ACC112 (cell line): ENCODE measurements at regions not wholly inside any gene's neighbourhood (a gene's known extent, or its start where the extent isn't known, plus 50 kb on each side); places are given as distances from the start of the nearest gene placed in this dataset.
A peak's percentile ranks its signal among the peaks of the same experiment; 100 is the strongest.

ENCODE experiments used
- H2AFZ ChIP-seq: fragments of 200-600 bp; sonication (generic); one replicate; pipeline ENCODE4 v1.6.0; 2017; ENCODE audit warnings: antibody characterized with exemption, low read length; ENCODE audit not compliant: unreplicated experiment
- H3K27ac ChIP-seq: fragments of 200-600 bp; sonication (generic); 2 replicates; pipeline ENCODE4 v1.5.1; 2014; ENCODE audit warnings: low read depth, mild to moderate bottlenecking, antibody characterized with exemption, low read length, moderate library complexity
- H3K27me3 ChIP-seq: fragments of 200-600 bp; sonication (generic); 2 replicates; pipeline ENCODE4 v1.6.1; 2014; ENCODE audit warnings: mild to moderate bottlenecking, antibody characterized with exemption, low read length, moderate library complexity, mixed read lengths; ENCODE audit not compliant: insufficient read depth
- H3K36me3 ChIP-seq: fragments of 200-600 bp; sonication (generic); 2 replicates; pipeline ENCODE4 v1.6.1; 2016; ENCODE audit warnings: mild to moderate bottlenecking, antibody characterized with exemption, low read length, moderate library complexity, mixed read lengths; ENCODE audit not compliant: insufficient read depth
- H3K4me1 ChIP-seq: fragments of 200-600 bp; sonication (generic); one replicate; pipeline ENCODE4 v1.6.1; 2016; ENCODE audit warnings: low read length, mixed read lengths; ENCODE audit not compliant: insufficient read depth, unreplicated experiment, control insufficient read depth
- H3K4me3 ChIP-seq: fragments of 200-600 bp; sonication (generic); 2 replicates; pipeline ENCODE4 v1.5.1; 2014; ENCODE audit warnings: mild to moderate bottlenecking, low read depth, low read length
- H3K79me2 ChIP-seq: fragments of 200-600 bp; sonication (generic); one replicate; pipeline ENCODE4 v1.6.0; 2016; ENCODE audit warnings: low read length; ENCODE audit not compliant: control insufficient read depth, unreplicated experiment, insufficient read depth

- Histone ChIP-seq H3K36me3 (no peaks in the 10 kb centered on the region), H3K4me3 (no peak overlapping the region), H3K27ac (no peak overlapping the region), H2AFZ (no peak overlapping the region), H3K27me3 (no peaks in the 10 kb centered on the region), H3K4me1 (peaks cover 4% of the 10 kb centered on the region), H3K79me2 (no peaks in the 10 kb centered on the region)
These were observed 180.2 kb downstream of the DRD1 start for GRCh38 chr5:175263776-175264175.

DNA sequence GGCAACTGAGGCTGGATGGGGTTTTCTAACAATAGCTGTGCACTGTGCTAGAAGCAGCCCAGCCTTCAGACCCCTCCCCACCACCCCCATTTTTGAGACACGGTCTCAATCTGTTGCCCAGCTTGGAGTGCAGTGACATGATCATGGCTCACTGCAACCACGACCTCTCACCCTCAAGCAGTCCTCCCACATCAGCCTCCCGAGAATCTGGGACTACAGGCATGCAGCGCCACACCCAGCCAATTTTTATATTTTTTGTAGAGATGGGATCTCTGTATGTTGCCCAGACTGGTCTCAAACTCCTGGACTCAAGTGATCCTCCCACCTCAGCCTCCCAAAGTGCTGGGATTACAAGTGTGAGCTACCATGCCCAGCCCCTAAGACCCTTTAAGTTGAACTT is 182.5 kb downstream of the DRD1 start:
- Histone ChIP-seq H3K36me3 (no peaks in the 10 kb centered on the region), H2AFZ (no peak overlapping the region), H3K4me1 (peaks cover 4% of the 10 kb centered on the region), H3K4me3 (no peak overlapping the region), H3K27me3 (no peaks in the 10 kb centered on the region), H3K79me2 (no peaks in the 10 kb centered on the region), H3K27ac (no peak overlapping the region)

DNA sequence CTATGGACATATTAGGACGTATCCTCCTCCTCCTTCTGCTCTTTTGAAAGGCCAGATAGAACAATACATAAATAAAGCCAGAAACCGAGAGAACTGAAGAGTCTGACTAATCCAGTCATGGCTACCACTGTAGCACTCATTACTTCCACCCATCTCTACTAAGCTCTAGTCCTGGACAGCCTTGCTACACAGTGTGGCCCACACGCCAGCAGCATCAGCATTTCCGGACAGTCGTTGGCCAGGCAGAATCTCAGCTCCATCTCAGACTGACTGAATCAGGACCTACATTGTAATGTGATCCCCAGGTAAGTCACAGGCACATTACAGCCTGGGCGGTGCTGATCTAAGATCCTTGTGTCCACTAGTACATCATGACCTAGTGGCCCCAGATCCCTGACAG is 182.9 kb downstream of the DRD1 start:
- Histone ChIP-seq H3K36me3 (no peaks in the 10 kb centered on the region), H3K79me2 (no peaks in the 10 kb centered on the region), H2AFZ (no peak overlapping the region)

GRCh38 chr5:175257847-175258194 is 186.2 kb downstream of the DRD1 start:
- Histone ChIP-seq H3K4me3 (no peak overlapping the region), H3K27ac (no peak overlapping the region), H3K4me1 (peaks cover 12% of the 10 kb centered on the region), H3K36me3 (no peaks in the 10 kb centered on the region), H2AFZ (no peak overlapping the region), H3K27me3 (no peaks in the 10 kb centered on the region), H3K79me2 (no peaks in the 10 kb centered on the region)

More for the DNA sequence above, 182.9 kb downstream of the DRD1 start:
- no peak overlapping the region for H3K27ac ChIP-seq
- H3K4me1 ChIP-seq = peaks cover 4% of the 10 kb centered on the region
- H3K27me3 ChIP-seq = no peaks in the 10 kb centered on the region
- H3K4me3 ChIP-seq = no peak overlapping the region

- H3K4me1 ChIP-seq = peaks cover 12% of the 10 kb centered on the region
- H2AFZ ChIP-seq = no peak overlapping the region
- H3K27ac ChIP-seq = no peak overlapping the region
- no peaks in the 10 kb centered on the region for H3K79me2 ChIP-seq
- H3K27me3 ChIP-seq = no peaks in the 10 kb centered on the region
- no peak overlapping the region for H3K4me3 ChIP-seq
- H3K36me3 ChIP-seq = no peaks in the 10 kb centered on the region
These were observed 186.7 kb downstream of the DRD1 start for GRCh38 chr5:175257128-175257846.

DNA sequence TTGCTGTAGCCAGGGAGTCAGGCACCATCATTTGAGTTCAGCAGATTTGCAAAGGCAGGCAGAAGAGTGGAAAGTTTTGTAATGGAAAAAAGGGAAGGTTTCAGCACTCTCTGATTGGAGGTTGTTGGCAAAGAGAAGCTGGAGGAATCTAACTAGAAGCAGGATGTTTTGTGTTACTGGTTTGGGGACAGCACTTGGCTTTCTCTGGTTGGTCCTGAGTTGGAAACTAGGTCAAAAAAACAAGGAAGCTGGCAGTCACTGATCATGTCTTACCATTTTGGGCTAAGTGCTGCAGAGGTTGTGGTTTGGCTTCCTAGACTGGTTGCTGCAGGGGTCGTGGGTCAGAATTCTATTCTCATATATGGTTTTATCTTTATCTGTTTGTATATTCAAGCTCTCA is 189.8 kb downstream of the DRD1 start:
- peaks cover 8% of the 10 kb centered on the region for H3K4me1 ChIP-seq
- H3K79me2 ChIP-seq = no peaks in the 10 kb centered on the region
- H3K4me3 ChIP-seq = no peak overlapping the region
- H3K27me3 ChIP-seq = no peaks in the 10 kb centered on the region
- no peak overlapping the region for H2AFZ ChIP-seq
- H3K27ac ChIP-seq = no peak overlapping the region
- no peaks in the 10 kb centered on the region for H3K36me3 ChIP-seq

- Histone ChIP-seq H3K4me1 (peaks cover 8% of the 10 kb centered on the region), H2AFZ (no peak overlapping the region), H3K27ac (no peak overlapping the region), H3K4me3 (no peak overlapping the region), H3K27me3 (no peaks in the 10 kb centered on the region), H3K79me2 (no peaks in the 10 kb centered on the region), H3K36me3 (no peaks in the 10 kb centered on the region)
These were observed 190.4 kb downstream of the DRD1 start for GRCh38 chr5:175253597-175253996.

DNA sequence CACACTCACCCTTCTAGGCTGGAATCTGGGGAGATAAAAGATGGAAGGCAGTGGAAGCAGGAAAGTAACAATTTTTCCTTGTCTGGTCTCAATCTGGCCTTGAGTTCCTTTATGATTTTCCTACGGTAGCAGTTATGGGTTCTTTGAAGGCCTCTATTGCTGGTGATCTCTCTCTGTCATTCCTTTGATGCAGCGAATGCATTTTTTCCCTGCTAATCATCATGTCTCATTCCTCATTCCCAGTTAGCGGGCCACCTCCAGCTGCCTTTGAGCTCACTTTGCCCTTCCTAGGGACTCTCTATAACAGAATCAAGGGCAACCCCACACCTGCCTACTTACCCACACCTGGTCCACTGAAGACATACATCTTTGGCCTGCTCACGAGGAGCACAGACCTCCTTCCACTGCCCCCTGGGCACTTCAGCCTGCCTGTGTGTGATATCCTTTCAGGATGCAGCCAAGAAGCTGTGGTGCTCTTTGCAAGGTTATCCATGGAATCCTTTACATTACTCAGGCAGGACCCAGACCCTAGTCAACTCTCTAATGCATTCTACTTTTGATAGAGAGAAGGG is 191.7 kb downstream of the DRD1 start:
- Histone ChIP-seq H3K79me2 (no peaks in the 10 kb centered on the region), H3K4me1 (peaks cover 13% of the 10 kb centered on the region), H3K4me3 (no peak overlapping the region), H2AFZ (no peak overlapping the region), H3K27ac (no peak overlapping the region), H3K27me3 (no peaks in the 10 kb centered on the region), H3K36me3 (no peaks in the 10 kb centered on the region)

DNA sequence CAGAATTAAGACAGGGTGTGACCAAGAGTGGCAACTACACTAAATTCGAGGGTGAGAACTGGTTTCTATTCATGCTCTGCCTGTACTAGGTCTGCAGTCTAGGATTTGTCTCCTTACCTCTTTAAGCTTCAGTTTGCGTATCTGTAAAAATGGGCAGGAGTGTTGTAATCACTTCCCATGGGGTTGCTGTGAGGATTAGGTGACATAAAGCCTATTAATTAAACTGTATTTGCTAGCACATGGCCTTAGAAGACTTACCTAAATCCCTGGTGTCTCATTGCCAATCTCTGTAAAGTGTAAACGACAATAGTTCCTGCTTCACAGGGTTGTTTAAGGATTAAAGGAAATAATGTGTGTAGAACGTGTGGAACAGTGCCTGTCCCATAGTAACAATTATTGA is 193.6 kb downstream of the DRD1 start:
- peaks cover 30% of the 10 kb centered on the region for H3K4me1 ChIP-seq
- no peak overlapping the region for H2AFZ ChIP-seq
- no peaks in the 10 kb centered on the region for H3K36me3 ChIP-seq
- no peaks in the 10 kb centered on the region for H3K27me3 ChIP-seq
- no peaks in the 10 kb centered on the region for H3K79me2 ChIP-seq
- H3K4me3 ChIP-seq = no peak overlapping the region
- H3K27ac ChIP-seq = no peak overlapping the region

GRCh38 chr5:175248416-175248905 is 195.5 kb downstream of the DRD1 start:
- Histone ChIP-seq H3K79me2 (no peaks in the 10 kb centered on the region), H3K36me3 (no peaks in the 10 kb centered on the region), H2AFZ (no peak overlapping the region), H3K4me1 (peaks cover 24% of the 10 kb centered on the region), H3K4me3 (no peak overlapping the region), H3K27me3 (no peaks in the 10 kb centered on the region), H3K27ac (no peak overlapping the region)

- Histone ChIP-seq H3K4me3 (peak overlapping the region; percentile 38), H2AFZ (no peak overlapping the region), H3K79me2 (no peaks in the 10 kb centered on the region), H3K36me3 (no peaks in the 10 kb centered on the region), H3K27me3 (no peaks in the 10 kb centered on the region), H3K27ac (peak overlapping the region; percentile 98), H3K4me1 (peaks cover 24% of the 10 kb centered on the region)
These were observed 197.0 kb downstream of the DRD1 start for GRCh38 chr5:175246889-175247520.
